Bronchial epithelial cell (primary cell): ENCODE measurements at regions not wholly inside any gene's neighbourhood (a gene's known extent, or its start where the extent isn't known, plus 50 kb on each side); places are given as distances from the start of the nearest gene placed in this dataset.

Source experiments
- DNase-seq: peaks from one replicate; pipeline ENCODE4 v3.0.0-alpha.2; 2010; ENCODE audit warnings: low read depth
- FAIRE-seq: peaks from 2 replicates; lab custom pipeline; 2011; peaks lifted over from hg19 to GRCh38; lab: Jason Lieb, UNC
- H3K27me3 ChIP-seq: 2 replicates; pipeline ENCODE4 v1.5.1; 2011; ENCODE audit warnings: low read length; ENCODE audit not compliant: control insufficient read depth, insufficient read depth
- H3K36me3 ChIP-seq: 2 replicates; pipeline ENCODE4 v1.5.1; 2011; ENCODE audit warnings: low read length; ENCODE audit not compliant: control insufficient read depth, insufficient read depth
- H3K4me3 ChIP-seq: 2 replicates; pipeline ENCODE4 v1.5.1; 2011; ENCODE audit warnings: mild to moderate bottlenecking, low read depth, low read length, control low read depth
- TF ChIP-seq, protein P1 (sequence below): IDR thresholded peaks from 2 replicates; pipeline ENCODE4 v1.5.1; 2011; ENCODE audit warnings: mild to moderate bottlenecking, moderate library complexity, low read length, control low read depth, inconsistent platforms; ENCODE audit not compliant: insufficient read depth, severe bottlenecking

DNA sequence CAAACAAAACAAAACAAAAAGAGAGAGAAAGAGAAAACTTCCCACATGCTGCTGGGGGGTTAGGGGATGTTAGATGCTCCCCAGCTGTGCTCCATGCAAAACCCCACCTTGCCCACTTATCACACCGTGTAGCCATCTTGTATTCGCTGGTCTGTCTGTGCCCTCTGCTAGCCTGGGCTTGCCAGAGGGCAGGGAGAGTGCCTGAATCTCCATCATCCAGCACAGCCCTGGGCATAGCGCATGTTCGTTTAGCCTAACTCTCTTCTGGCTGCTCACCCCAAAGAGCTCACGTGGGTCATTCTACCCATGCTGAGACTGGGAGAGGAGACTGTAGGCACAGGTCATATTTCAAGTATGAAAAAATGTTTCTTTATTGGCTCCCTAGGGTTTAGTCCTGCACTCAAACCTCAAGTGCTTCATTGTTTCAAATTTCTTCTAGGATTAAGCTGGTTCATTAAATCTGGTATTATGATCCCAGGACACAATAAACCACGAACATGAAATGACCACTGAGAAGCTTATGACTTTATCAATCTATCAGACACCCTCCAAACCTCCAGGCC lies 100.5 kb downstream of the KCNF1 start:
- FAIRE-seq (no peak), DNase-seq (no peak)
- Histone ChIP-seq H3K36me3 (no peaks in the 10 kb centered on the region), H3K4me3 (no peak overlapping the region), H3K27me3 (peaks cover 3% of the 10 kb centered on the region)
- TF ChIP-seq, protein P1, sequence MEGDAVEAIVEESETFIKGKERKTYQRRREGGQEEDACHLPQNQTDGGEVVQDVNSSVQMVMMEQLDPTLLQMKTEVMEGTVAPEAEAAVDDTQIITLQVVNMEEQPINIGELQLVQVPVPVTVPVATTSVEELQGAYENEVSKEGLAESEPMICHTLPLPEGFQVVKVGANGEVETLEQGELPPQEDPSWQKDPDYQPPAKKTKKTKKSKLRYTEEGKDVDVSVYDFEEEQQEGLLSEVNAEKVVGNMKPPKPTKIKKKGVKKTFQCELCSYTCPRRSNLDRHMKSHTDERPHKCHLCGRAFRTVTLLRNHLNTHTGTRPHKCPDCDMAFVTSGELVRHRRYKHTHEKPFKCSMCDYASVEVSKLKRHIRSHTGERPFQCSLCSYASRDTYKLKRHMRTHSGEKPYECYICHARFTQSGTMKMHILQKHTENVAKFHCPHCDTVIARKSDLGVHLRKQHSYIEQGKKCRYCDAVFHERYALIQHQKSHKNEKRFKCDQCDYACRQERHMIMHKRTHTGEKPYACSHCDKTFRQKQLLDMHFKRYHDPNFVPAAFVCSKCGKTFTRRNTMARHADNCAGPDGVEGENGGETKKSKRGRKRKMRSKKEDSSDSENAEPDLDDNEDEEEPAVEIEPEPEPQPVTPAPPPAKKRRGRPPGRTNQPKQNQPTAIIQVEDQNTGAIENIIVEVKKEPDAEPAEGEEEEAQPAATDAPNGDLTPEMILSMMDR: no peak

DNA sequence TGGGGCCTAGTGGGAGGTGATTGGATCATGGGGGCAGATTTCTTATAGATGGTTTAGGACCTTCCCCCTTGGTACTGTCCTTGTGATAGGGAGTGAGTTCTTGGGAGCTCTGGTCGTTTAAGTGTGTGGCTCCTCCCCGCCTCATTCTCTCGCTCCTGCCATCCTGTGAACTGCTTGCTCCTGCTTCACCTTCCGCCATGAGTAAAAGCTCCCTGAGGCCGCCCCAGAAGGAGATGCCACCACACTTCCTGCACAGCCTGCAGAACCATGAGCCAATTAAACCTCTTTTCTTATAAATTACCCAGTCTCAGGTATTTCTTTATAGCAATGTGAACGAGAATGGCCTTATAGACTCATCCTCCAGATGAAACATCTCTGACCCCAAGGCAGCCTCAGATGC lies 101.5 kb downstream of the KCNF1 start:
- H3K4me3 ChIP-seq: no peak overlapping the region
- no peaks in the 10 kb centered on the region for H3K36me3 ChIP-seq
- peaks cover 5% of the 10 kb centered on the region for H3K27me3 ChIP-seq
- DNase-seq (no peak), FAIRE-seq (no peak)
- TF ChIP-seq, protein P1: no peak

DNA sequence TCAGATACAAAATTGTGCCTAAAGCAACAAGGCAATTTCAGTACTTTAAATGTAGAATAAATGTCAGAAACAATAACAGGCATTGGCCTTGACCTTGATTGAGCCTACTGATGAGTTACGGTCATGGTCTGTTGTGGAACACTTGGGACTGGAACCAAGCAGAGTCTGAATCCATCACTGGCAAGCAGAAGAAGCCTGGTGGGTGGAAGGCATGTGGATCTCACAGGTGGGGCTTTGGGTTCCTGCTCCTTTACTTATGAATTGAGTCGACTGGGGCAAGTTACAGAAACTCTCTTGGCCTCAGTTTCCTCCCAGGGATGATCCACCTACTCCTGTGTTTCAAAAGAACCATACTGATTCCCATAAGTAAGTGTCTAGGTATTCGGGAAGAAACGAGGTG lies 102.3 kb downstream of the KCNF1 start:
- Histone ChIP-seq H3K27me3 (peaks cover 5% of the 10 kb centered on the region), H3K36me3 (no peaks in the 10 kb centered on the region), H3K4me3 (no peak overlapping the region)
- TF ChIP-seq, protein P1: no peak
- FAIRE-seq (no peak), DNase-seq (no peak)

DNA sequence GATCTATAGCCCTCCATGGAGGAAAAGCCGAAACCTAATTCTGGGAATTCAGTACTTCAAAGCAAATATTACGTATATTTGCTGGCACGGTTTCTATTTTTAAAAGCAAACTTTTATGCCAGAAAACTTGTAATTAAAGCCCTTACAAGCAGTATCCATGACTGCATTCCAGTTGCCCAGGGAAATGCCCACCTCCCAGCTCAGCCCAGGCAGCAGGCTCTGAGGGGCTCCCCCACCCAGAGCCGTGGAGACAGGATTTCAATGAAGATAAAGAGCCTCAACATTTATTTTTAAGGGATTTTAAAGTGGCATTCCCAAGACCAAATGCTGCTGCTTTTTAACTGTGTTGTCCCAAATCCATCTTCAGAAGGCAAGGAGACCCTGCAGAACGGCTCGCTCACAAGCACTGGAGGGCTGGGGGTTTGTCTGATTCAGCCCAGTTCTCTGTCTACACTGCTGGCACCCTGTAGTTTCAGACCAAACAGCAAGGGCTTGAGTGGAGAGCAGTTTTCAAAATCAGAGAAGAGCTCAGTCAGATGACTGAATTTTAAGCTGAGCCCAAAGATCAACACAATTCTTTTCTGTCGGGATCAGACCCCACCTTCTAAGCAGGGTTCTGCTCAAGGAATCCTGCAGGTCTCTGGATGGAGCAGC lies 105.1 kb downstream of the KCNF1 start:
- Histone ChIP-seq H3K4me3 (no peak overlapping the region), H3K27me3 (peaks cover 5% of the 10 kb centered on the region), H3K36me3 (no peaks in the 10 kb centered on the region)
- DNase-seq: no peak
- FAIRE-seq: no peak
- TF ChIP-seq, protein P1: no peak

DNA sequence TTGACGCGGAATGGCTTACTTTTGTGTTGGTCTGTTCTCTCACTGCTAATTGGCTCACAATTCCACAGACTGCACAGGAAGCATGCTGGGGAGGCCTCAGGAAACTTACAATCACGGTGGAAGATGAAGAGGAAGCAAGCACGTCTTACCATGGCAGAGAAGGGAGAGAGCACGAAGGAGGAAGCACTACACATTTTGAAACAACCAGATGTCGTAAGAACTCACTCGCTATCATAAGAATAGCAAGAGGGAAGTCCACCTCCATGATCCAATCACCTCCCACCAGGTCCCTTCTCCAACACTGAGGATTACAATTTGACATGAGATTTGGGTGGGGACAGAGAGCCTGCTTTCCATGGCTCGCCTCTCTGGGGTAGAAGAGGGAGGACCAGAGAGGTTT lies 106.2 kb downstream of the KCNF1 start:
- H3K4me3 ChIP-seq: no peak overlapping the region
- peaks cover 5% of the 10 kb centered on the region for H3K27me3 ChIP-seq
- DNase-seq (no peak), FAIRE-seq (peak; percentile 18)
- no peaks in the 10 kb centered on the region for H3K36me3 ChIP-seq
- TF ChIP-seq, protein P1: no peak
